Breast epithelium (tissue), 4 donors: ENCODE measurements at regions not wholly inside any gene's neighbourhood (a gene's known extent, or its start where the extent isn't known, plus 50 kb on each side); places are given as distances from the start of the nearest gene placed in this dataset.

Source experiments
- DNase-seq, 2 donors: peaks; one replicate each; pipeline ENCODE4 v3.0.0-alpha.2; 2019; ENCODE audit warnings: low spot score in 2 of 2
- H3K27ac ChIP-seq, 2 donors: fragments of 200-600 bp; sonication (generic) in 1 of 2; one replicate each; pipeline ENCODE4 v1.5.1; 2016 to 2019; ENCODE audit warnings: mild to moderate bottlenecking in 1 of 2
- H3K27me3 ChIP-seq, 2 donors: fragments of 200-600 bp; sonication (generic) in 1 of 2; one replicate each; pipeline versions ENCODE4 v1.5.1 to v1.6.0; 2017 to 2019; ENCODE audit warnings: control low read depth in 1 of 2, mild to moderate bottlenecking in 1 of 2
- H3K36me3 ChIP-seq: fragments of 200-600 bp; one replicate; pipeline ENCODE4 v1.5.1; 2019
- H3K4me1 ChIP-seq, 2 donors: fragments of 200-600 bp; sonication (generic); one replicate each; pipeline ENCODE4 v1.5.1; 2016 to 2019; ENCODE audit warnings: control low read depth in 1 of 2
- H3K4me3 ChIP-seq, 3 donors: fragments of 200-600 bp; sonication (generic); 1 replicate in 2 of 3; 2 replicates in 1 of 3; pipeline ENCODE4 v1.5.1; 2016 to 2019; ENCODE audit warnings: mild to moderate bottlenecking in 3 of 3, moderate library complexity in 2 of 3
- H3K9me3 ChIP-seq, 2 donors: fragments of 200-600 bp; sonication (generic) in 1 of 2; one replicate each; pipeline ENCODE4 v1.5.1; 2016 to 2019; ENCODE audit warnings: control low read depth in 1 of 2
- POLR2A ChIP-seq: fragments of 450-650 bp; IDR thresholded peaks from one replicate; pipeline ENCODE4 v1.6.1; 2016; ENCODE audit warnings: antibody characterized with exemption, mild to moderate bottlenecking, moderate library complexity
- POLR2AphosphoS5 ChIP-seq, 3 donors: sonication (generic); formaldehyde crosslinking; IDR thresholded peaks; one replicate each; pipeline ENCODE4 v1.6.1; 2017; ENCODE audit warnings: antibody characterized with exemption in 3 of 3
- intact Hi-C: fragments of 100-400 bp; cut with DNase I; formaldehyde crosslinking; loops from one replicate; pipeline ENCODE4 v1.15.1; 2023; ENCODE audit warnings: low total_unique reads
- TF ChIP-seq, protein P1 (sequence below), 3 donors: fragments of 450-650 bp; IDR thresholded peaks; one replicate each; pipeline ENCODE4 v1.5.1; 2016 to 2017; ENCODE audit warnings: antibody characterized with exemption in 3 of 3, mild to moderate bottlenecking in 3 of 3, moderate library complexity in 3 of 3

DNA sequence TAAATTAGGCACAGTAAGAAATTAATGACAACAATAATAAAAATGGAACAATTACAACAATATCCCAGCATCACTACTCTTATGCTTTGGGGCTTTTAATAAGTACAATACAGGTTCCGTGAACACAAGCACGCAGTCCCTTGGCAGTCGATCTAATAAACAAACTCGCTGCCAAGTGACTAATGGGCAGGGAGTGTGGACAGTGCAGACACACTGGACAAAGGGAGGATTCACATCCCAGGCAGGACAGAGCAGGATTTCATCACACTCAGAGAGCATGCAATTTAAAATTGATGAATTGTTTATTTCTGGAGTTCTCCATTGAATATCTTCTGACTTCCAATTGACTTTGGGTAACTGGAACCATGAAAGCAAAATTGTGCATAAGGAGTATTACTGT is 524.1 kb upstream of the CFAP20DC start:
- TF ChIP-seq, protein P1, sequence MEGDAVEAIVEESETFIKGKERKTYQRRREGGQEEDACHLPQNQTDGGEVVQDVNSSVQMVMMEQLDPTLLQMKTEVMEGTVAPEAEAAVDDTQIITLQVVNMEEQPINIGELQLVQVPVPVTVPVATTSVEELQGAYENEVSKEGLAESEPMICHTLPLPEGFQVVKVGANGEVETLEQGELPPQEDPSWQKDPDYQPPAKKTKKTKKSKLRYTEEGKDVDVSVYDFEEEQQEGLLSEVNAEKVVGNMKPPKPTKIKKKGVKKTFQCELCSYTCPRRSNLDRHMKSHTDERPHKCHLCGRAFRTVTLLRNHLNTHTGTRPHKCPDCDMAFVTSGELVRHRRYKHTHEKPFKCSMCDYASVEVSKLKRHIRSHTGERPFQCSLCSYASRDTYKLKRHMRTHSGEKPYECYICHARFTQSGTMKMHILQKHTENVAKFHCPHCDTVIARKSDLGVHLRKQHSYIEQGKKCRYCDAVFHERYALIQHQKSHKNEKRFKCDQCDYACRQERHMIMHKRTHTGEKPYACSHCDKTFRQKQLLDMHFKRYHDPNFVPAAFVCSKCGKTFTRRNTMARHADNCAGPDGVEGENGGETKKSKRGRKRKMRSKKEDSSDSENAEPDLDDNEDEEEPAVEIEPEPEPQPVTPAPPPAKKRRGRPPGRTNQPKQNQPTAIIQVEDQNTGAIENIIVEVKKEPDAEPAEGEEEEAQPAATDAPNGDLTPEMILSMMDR (IDR thresholded peaks at IDR 0.05), result no peak
- peak in 1 of 3 donors; percentile 41 for TF ChIP-seq POLR2AphosphoS5 (IDR thresholded peaks at IDR 0.05)
- H3K4me1 ChIP-seq, result peaks cover 0 to 6% of the 10 kb centered on the region in 2 donors
- H3K27ac ChIP-seq, result peak overlapping the region; percentile 45 to 50
- no peaks in the 10 kb centered on the region for H3K27me3 ChIP-seq
- peak; percentile 71 to 86 for DNase-seq
- intact Hi-C loops, result loop anchor here (10.0 kb wide), 1 partner anchor 281 kb away; no protein-coding TSS in a partner anchor
- no peaks in the 10 kb centered on the region for H3K36me3 ChIP-seq
- H3K9me3 ChIP-seq, result no peaks in the 10 kb centered on the region
- no peak overlapping the region for H3K4me3 ChIP-seq

DNA sequence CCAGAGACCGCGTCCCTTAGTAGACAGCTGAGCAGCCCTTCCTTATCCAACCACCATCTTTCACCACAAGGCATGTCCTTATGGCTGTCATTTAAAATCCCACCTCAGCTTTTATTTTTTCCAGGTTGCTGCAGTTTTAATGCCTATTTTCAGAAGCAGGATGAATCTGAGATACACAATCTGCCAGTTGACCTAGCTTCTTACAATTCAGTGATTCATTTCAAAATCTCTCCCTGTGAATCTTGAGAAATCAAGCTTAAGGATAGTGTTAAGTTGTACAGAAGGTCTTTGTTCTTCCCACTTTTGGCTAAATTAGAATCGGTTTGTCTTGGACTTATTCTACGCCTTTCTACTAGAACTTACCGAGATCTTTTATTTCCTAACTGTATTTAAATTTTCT is 522.3 kb upstream of the CFAP20DC start:
- intact Hi-C loops, result loop anchor here (10.0 kb wide), 1 partner anchor 283 kb away; no protein-coding TSS in a partner anchor
- Histone ChIP-seq H3K27me3 (no peaks in the 10 kb centered on the region), H3K27ac (peak overlapping the region in 1 of 2 donors; percentile 50), H3K36me3 (no peaks in the 10 kb centered on the region), H3K9me3 (no peaks in the 10 kb centered on the region), H3K4me3 (no peak overlapping the region), H3K4me1 (peaks cover 0 to 6% of the 10 kb centered on the region in 2 donors)
- no peak for DNase-seq
- TF ChIP-seq POLR2AphosphoS5 (IDR thresholded peaks at IDR 0.05) (no peak), POLR2A (no peak)
- TF ChIP-seq, protein P1 (IDR thresholded peaks at IDR 0.05), result no peak

DNA sequence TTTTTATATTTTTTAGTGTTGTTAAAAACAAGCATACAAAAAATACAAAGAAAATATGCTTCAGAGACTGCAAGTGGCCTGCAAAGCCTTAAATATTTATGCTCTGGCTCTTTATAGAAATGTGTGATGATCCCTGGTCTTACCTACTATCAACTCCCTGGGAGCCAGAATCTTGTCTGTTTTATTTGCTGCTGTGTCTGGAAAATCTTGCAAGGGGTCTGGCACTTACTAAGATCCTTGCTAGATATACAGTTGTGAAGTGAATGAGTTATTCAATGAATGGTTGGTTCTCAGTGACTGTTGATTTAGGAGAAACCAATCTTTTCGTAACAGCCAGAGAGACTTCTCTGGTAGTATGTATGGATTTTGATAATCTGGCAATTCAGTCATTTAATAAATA is 521.0 kb upstream of the CFAP20DC start:
- Histone ChIP-seq H3K9me3 (no peaks in the 10 kb centered on the region), H3K27me3 (no peaks in the 10 kb centered on the region), H3K27ac (no peak overlapping the region), H3K36me3 (no peaks in the 10 kb centered on the region), H3K4me3 (no peak overlapping the region), H3K4me1 (peaks cover 0 to 6% of the 10 kb centered on the region in 2 donors)
- TF ChIP-seq, protein P1 (IDR thresholded peaks at IDR 0.05), result no peak
- TF ChIP-seq POLR2A, result no peak
- TF ChIP-seq POLR2AphosphoS5 (IDR thresholded peaks at IDR 0.05), result no peak
- no peak for DNase-seq
- intact Hi-C loops, result loop anchor here (10.0 kb wide), 1 partner anchor 284 kb away; no protein-coding TSS in a partner anchor

DNA sequence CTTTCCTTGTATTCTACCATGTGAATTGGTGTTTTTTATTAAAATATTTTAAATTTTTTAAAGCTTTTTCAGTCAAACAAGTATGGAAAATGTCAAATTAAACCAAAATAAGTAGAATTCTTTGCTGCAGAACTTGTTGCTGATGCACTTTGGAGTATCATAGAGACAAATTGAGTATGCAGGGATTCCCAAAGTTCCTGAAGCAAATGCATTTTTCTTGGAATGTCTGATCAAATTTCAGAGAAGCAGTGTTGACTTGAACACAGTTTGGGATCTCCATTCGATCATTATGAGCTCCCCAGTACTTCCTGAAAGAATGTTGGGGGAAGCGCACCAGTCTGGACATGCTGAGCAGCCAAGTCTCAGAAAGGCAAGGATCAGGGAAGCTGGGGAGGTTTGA is 517.8 kb upstream of the CFAP20DC start:
- no peak for TF ChIP-seq POLR2A
- TF ChIP-seq, protein P1 (IDR thresholded peaks at IDR 0.05), result no peak
- TF ChIP-seq POLR2AphosphoS5 (IDR thresholded peaks at IDR 0.05), result no peak
- no peaks in the 10 kb centered on the region for H3K4me1 ChIP-seq
- no peaks in the 10 kb centered on the region for H3K36me3 ChIP-seq
- intact Hi-C loops, result no loop called here
- no peak overlapping the region for H3K4me3 ChIP-seq
- H3K27me3 ChIP-seq, result no peaks in the 10 kb centered on the region
- H3K27ac ChIP-seq, result peak overlapping the region in 1 of 2 donors; percentile 68
- H3K9me3 ChIP-seq, result no peaks in the 10 kb centered on the region
- DNase-seq, result no peak

DNA sequence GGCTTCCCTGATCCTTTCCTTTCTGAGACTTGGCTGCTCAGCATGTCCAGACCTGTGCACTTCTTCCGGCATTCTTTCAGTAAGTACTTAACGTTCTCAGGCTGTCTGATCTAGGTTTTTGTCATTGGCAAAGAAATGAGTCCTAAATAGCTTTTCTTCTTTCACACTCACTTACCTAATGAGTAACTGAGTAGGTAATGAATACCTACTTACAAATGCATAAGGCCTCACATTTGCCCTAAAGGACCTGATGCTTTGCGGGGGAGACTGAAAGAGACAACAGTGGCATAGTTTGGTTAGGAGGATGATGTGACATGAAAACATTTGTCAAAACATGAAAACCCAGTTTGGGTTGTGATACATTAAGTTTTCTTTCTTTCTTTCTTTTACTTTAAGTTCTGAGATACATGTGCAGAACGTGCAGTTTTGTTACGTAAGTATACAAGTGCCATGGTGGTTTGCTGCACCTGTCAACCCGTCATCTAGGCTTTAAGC is 516.7 kb upstream of the CFAP20DC start:
- DNase-seq, result peak in 1 of 2 donors; percentile 53
- intact Hi-C loops, result no loop called here
- H3K4me3 ChIP-seq, result no peak overlapping the region

More for the DNA sequence above, 516.7 kb upstream of the CFAP20DC start:
- Histone ChIP-seq H3K4me1 (no peaks in the 10 kb centered on the region), H3K27me3 (no peaks in the 10 kb centered on the region), H3K9me3 (no peaks in the 10 kb centered on the region), H3K27ac (peak overlapping the region; percentile 77 to 83), H3K36me3 (no peaks in the 10 kb centered on the region)
- TF ChIP-seq POLR2AphosphoS5 (IDR thresholded peaks at IDR 0.05), result peak in 1 of 3 donors; percentile 13
- TF ChIP-seq, protein P1 (IDR thresholded peaks at IDR 0.05), result no peak
- TF ChIP-seq POLR2A, result no peak
